Activated CD4-positive, alpha-beta T cell treated with anti-CD3 and anti-CD28 coated beads, Interleukin-2, amount 50 U/mL, for 24 hours (primary cell): ENCODE measurements at regions not wholly inside any gene's neighbourhood (a gene's known extent, or its start where the extent isn't known, plus 50 kb on each side); places are given as distances from the start of the nearest gene placed in this dataset.
"Not testable (repeated sequence)": the region's sequence is repeated elsewhere in the genome, so short reads cannot be mapped to it uniquely, and the experiment has no call there.

Source experiments
- DNase-seq, 2 donors: peaks; one replicate each; pipeline ENCODE4 v3.0.0-alpha.2; 2020; ENCODE audit warnings: low read depth in 1 of 2, low spot score in 1 of 2

- no peak for DNase-seq
Measured at GRCh38 chr2:67772216-67773170, 290.3 kb downstream of the C1D start.

DNA sequence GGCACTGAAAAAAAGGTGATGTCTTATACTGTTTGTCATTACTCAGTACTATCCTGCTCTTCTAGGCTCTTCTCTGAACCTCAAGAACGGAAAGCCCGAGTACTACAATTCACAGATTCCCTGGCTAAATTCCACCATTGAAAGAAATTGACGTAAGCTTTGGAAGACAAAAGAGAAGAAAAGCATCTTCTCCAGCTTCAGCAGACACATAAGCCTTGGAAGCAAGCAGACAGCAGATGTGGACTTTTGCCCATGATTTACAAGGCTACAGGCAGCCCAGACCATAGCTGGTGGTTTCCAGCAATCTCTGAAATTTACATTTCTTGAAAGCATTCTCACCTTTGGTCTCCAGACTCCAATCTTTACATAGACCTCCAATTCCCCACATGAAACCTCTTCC, 289.0 kb downstream of the C1D start:
- DNase-seq = no peak

DNA sequence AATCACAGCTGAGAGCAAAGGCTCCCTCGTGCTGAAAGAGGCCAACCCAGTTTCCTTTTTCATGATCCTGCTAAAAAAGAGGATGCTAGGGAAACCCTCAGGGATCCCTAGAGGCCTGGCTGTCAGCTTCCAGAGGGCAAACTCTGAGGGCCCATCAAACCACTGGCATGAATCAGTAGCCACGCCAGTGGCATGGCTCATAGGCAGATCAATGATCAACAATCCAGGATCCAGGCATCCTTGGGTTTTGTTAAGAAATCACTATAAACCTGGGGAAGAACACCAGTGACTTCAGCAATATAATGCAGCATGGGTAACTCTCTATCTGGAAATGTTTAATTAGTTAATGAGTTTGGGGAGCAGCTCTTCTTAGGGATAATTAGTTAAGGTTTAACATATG, 286.5 kb downstream of the C1D start:
- DNase-seq = no peak

DNA sequence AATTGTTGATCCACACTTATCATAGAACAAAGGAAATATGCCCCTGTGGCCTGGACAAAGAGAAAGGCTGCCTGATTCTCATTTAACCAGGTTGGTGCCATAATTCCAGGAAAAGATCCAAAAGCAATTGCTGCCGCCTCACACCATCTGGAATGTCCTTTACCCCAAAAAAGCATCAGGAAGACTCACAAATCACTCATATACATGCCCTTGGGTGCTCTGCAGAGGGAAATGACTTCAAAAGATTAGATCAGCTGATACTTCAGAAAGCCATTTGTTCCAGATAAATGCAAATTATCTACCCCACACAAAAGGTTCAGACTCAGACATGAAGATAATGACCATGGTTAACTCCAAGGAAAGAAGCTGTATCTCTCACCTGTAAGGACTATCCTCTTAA, 285.8 kb downstream of the C1D start:
- no peak for DNase-seq

DNA sequence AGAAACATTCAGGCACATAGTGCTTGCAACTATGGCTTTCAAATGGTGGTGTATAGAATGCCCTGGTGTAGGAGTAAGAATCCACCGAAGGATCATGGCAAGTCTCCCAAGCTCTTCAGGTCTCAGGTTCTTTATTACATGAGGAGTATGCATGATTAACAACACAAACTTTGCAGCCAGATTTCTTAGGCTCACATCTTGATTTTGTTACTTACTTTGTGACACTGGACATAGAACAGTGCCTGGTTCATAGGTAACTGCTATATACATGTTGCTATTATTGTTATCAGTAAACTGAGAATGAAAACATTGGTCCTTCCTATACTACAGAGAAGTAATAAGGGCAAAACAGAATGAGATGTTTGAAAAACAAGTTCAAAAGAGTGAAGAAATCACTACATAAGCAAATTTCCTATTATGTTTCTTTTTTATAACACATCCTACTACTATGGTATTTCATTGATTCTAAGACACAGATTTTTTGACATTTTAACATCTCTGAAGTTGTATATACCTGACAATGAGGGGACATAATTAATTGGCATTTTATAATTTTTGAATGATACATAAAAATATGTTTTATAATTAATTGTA, 284.9 kb downstream of the C1D start:
- DNase-seq = no peak

- DNase-seq = not testable (repeated sequence)
Measured at GRCh38 chr2:67780841-67781240, 282.0 kb downstream of the C1D start.

DNA sequence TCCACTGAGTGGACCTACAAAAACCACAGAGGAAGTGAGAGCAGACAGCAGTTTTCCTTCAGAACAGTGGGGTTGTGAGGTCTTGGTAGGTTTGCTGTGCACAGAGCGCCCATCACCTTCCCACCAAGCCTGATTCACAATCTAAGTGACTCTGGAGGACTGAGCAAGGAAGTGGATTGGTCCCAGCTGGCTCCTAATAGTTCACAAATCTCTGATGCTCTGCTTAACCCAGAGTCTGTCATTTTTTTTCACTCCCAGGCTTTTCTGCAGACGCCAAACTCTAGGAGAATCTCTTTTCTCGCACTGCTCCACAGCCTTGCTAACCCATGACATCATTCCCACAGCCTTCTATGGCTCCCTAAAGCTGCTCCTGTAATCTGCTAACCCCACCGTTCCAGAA, 280.4 kb downstream of the C1D start:
- no peak for DNase-seq

DNA sequence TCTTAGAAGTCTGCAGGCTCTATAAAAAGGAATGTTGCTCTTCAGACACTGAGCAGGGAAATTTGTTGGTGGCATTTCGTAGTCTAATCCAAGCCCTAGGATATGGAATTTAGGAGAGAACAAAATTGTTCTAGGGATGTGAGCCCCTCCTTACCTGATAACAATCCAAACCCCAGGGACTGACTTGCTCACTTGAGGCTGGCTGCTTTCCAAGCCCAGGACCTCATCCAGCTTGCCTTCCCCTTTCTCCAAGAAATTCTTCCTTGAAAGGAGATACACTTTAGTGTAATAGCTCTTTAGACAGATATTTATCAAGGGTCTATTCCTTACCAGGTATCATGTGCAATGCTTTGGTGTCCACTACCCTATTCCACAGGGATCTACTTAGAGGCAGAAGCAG, 279.8 kb downstream of the C1D start:
- no peak for DNase-seq

- DNase-seq = no peak
Measured at GRCh38 chr2:67790622-67791021, 272.2 kb downstream of the C1D start.

DNA sequence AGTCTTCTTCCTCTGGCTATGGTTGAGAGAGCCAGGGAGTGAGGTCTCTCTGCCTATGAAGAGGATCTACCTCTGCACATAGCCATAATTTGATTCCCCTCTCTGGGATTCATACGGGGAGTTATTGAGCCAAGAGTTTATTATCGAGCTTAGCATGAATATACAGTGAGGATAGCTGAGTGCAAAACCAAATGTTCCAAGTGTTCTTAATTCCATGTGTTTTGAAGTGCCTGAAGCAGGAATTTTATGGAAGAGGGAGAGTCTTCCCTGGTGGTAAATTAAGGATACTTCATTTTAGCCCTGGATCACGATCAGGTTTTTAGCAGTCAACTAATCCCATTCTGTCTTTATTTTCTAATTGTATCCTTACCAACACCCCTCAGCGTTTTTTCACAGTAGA, 270.6 kb downstream of the C1D start:
- no peak for DNase-seq

DNA sequence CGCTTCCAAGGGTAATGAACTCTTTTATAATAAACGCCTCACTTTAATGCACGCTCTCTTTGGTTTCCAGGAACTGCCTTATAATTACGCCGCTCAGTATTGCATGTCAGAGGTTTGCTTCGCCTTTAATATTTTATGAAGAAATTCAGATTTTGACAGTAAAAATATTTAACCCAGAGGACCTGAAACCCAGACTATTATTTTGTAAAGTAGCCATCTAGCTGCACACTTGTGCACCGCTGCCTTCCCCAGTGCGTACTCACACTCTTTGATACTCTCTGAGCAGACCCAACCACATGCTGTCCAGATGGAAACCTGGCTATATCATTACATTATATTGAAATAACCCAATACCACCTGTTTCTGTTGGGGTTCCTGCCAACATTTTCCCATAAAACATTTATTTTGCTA, 270.1 kb downstream of the C1D start:
- no peak for DNase-seq

GRCh38 chr2:67797801-67798540, 264.8 kb downstream of the C1D start:
- no peak for DNase-seq

GRCh38 chr2:67798541-67799160, 264.2 kb downstream of the C1D start:
- DNase-seq = no peak

- no peak for DNase-seq
Measured at GRCh38 chr2:67799886-67800285, 262.9 kb downstream of the C1D start.

DNA sequence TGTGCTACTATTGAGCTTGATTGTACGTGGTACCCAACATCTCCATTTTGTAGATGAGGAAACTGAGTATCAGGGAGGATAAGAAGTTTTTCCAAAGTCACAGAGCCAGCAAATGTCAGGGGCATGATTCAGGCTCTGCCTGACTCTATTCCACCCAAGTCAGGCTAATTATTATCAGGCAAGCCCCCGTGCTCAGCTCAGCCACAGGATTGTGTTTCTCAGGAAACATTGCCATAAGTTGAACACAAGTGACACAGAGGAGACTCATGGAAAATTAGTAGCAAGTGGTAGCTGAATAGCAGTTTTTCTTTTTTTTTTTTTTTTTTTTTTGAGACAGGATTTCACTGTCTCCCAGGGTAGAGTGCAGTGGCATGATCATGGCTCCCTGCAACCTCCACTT, 260.5 kb downstream of the C1D start:
- no peak for DNase-seq

DNA sequence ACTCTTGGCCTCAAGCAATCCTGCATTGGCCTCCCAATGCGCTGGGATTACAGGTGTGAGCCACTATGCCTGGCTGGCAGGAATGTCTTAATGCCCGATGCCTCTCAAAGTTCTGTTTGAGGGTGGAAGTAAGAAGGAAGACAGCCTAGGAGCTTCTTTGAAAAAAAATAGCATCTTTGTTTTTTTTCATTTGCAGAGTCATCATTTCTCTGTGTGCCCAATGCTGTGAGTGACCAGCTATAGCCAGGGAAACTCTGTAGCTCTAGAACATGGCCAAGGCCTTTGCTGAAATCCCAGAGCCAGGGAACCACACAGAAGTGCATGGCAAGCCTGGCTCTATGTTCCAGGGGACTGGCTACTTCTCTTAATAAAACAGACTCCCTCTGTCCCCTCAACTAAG, 260.0 kb downstream of the C1D start:
- no peak for DNase-seq

DNA sequence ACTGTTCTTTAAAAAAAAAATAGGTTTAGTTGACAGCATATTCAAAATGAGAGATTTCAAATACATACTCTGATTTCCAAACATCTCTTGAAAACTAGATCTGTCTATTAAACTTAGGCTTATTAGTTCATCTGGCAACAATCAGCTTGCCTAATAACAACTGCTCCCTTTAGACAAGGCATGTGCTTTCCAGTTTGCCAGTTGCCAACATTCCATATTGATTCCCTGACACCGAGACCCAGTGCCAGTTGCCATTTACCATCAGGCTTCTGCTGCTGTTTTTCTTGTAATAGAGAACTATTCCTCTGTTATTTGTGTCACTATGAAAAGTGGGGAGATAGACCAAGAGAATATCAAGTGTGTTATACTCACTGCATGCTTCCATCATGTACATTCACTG, 256.0 kb downstream of the C1D start:
- DNase-seq = no peak

- DNase-seq = no peak
Measured at GRCh38 chr2:67808112-67808511, 254.7 kb downstream of the C1D start.

GRCh38 chr2:67812682-67813081, 250.1 kb downstream of the C1D start:
- no peak for DNase-seq

- DNase-seq = no peak
Measured at GRCh38 chr2:67823726-67824125, 239.1 kb downstream of the C1D start.

- no peak for DNase-seq
Measured at GRCh38 chr2:67824186-67824585, 238.6 kb downstream of the C1D start.

- no peak for DNase-seq
Measured at GRCh38 chr2:67825476-67825875, 237.3 kb downstream of the C1D start.
